ENCODE measurements at regions not wholly inside any gene's neighbourhood (a gene's known extent, or its start where the extent isn't known, plus 50 kb on each side); places are given as distances from the start of the nearest gene placed in this dataset.

GRCh38 chr11:128327274-128327673 is 260.1 kb downstream of the ETS1 start:
- 68 to 69% methylated on average over 4 of the region's 4 CpGs for WGBS, 2 donors

DNA sequence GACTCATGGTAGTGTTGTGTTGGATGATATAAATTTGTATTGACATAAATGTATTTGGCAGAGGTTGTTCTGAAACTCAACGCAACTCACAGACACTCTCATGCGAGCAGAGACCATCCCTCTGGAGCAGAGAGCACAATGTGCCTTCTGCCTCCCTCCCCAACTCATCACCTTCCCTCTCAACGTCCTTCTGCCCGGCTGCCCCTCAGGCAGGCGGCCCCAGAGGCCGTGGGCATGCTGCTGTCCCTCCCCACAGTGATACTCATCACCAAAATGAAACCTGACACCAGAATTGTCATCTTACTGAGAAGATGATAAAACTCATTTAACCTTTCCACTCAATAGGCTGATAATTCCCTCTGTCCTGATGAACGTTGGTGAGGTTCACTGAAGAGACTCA is 260.6 kb downstream of the ETS1 start:
- no peak for ATAC-seq
- 55 to 63% methylated on average over 7 of the region's 7 CpGs for WGBS, 2 donors
- H3K4me3 ChIP-seq, result no peak overlapping the region
- no peaks in the 10 kb centered on the region for H3K27me3 ChIP-seq
- DNase-seq, result no peak
- H3K9me3 ChIP-seq, result no peaks in the 10 kb centered on the region
- intact Hi-C loops (cut with DNase I), result no loop called here
- H3K36me3 ChIP-seq (replicated peaks in 1 of 2; ENCODE audit: insufficient read depth in 1 of 2, low read depth in 2 of 2), result no peaks in the 10 kb centered on the region
- no peak overlapping the region for H3K27ac ChIP-seq
- TF ChIP-seq POLR2A (IDR thresholded peaks at IDR 0.05), result no peak
- TF ChIP-seq CTCF (IDR thresholded peaks at IDR 0.05), result no peak
- no peaks in the 10 kb centered on the region for H3K4me1 ChIP-seq

More at GRCh38 chr11:128327274-128327673, 260.1 kb downstream of the ETS1 start:
- Histone ChIP-seq H3K9me3 (no peaks in the 10 kb centered on the region), H3K4me3 (no peak overlapping the region), H3K27ac (no peak overlapping the region), H3K36me3 (replicated peaks in 1 of 2; ENCODE audit: insufficient read depth in 1 of 2, low read depth in 2 of 2) (no peaks in the 10 kb centered on the region), H3K27me3 (no peaks in the 10 kb centered on the region), H3K4me1 (no peaks in the 10 kb centered on the region)
- DNase-seq (no peak), ATAC-seq (no peak)
- no peak for TF ChIP-seq POLR2A (IDR thresholded peaks at IDR 0.05)
- intact Hi-C loops (cut with DNase I), result no loop called here

DNA sequence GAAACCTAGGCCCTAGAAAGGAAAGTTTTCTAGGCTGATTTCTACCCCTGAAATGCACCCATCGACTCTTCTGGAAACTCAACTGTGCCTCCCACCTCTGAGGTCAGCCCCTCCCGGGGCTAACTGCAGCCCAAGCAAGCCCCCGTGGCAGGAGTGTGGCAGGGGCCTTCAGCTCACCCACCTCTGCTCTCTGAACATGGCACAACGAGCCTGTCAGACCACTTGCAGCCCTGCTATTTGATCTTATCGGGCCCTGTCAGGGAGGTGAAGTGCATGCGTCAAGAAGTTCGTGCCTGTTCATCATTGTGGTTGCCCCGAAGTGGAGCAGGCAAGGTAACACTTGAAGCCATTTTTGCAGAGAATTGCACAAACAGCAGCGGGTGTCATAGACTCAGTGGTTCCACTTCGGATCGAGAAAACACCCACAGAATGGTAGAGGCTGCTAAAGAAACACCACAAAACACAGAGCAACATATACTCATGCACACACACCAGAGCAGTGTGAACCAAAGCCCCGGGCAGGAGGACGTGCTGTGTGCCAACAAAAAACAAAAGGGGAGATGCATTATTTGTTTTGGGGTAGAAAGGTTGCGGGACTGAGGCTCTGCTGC is 262.7 kb downstream of the ETS1 start:
- DNase-seq (peak in 1 of 4 donors; percentile 36), ATAC-seq (no peak)
- WGBS, 2 donors, result 76 to 78% methylated on average over 14 of the region's 14 CpGs
- no peak overlapping the region for H3K27ac ChIP-seq
- peak in 1 of 3 donors; percentile 16 for TF ChIP-seq POLR2A (IDR thresholded peaks at IDR 0.05)
- TF ChIP-seq CTCF (IDR thresholded peaks at IDR 0.05), result no peak
- H3K4me1 ChIP-seq, result no peaks in the 10 kb centered on the region
- H3K36me3 ChIP-seq (replicated peaks in 1 of 2; ENCODE audit: insufficient read depth in 1 of 2, low read depth in 2 of 2), result no peaks in the 10 kb centered on the region
- no peaks in the 10 kb centered on the region for H3K27me3 ChIP-seq
- no peaks in the 10 kb centered on the region for H3K9me3 ChIP-seq
- intact Hi-C loops (cut with DNase I), result no loop called here
- H3K4me3 ChIP-seq, result no peak overlapping the region

DNA sequence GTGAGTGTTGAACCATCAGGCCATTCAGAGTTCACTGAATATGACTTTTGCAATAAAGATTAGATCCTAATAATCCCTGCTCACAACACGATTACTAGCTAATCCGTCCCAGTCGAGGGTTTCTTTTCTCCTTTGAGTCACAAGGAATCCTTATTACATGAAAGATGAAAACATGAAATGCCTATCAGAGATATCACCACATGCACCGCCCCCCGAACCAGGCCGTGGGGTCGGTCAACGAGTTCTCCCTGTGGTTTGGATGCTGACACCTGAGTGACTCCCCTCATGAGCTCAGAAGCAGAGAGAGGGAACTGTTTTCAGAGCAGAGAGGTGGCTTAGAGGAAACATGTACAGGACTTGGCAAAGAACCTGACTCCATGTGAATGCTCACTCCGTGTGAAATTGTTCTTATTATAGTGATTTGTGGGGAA is 263.3 kb downstream of the ETS1 start:
- Histone ChIP-seq H3K27me3 (no peaks in the 10 kb centered on the region), H3K4me1 (no peaks in the 10 kb centered on the region), H3K9me3 (no peaks in the 10 kb centered on the region), H3K4me3 (no peak overlapping the region), H3K36me3 (replicated peaks in 1 of 2; ENCODE audit: insufficient read depth in 1 of 2, low read depth in 2 of 2) (no peaks in the 10 kb centered on the region), H3K27ac (peak overlapping the region in 1 of 4 donors; percentile 4)
- DNase-seq (no peak), ATAC-seq (no peak)
- intact Hi-C loops (cut with DNase I), result no loop called here
- TF ChIP-seq CTCF (IDR thresholded peaks at IDR 0.05) (no peak), POLR2A (IDR thresholded peaks at IDR 0.05) (no peak)
- 79 to 80% methylated on average over 9 of the region's 9 CpGs for WGBS, 2 donors

DNA sequence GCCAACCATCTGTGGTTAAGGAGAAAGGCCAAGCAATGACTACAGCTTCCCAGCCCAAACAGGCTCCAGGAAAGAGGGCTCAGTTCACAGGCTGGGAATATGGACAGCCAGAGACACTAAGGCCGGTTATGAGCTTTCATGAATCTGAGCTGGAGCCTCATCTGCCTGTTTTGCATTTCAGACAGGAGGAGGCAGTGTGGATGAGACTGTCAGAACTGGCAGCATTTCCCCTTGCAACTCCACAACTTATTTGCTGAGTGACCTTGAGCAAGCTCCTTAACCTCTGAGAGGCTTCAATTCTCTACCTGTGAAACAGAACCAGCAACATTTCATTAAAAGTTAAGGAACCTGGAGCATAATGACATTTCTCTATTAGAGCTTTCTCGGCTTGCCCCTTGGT is 264.0 kb downstream of the ETS1 start:
- ATAC-seq, result no peak
- Histone ChIP-seq H3K27me3 (no peaks in the 10 kb centered on the region), H3K36me3 (replicated peaks in 1 of 2; ENCODE audit: insufficient read depth in 1 of 2, low read depth in 2 of 2) (no peaks in the 10 kb centered on the region), H3K4me1 (no peaks in the 10 kb centered on the region), H3K4me3 (no peak overlapping the region), H3K9me3 (no peaks in the 10 kb centered on the region), H3K27ac (no peak overlapping the region)
- DNase-seq, result no peak
- intact Hi-C loops (cut with DNase I), result no loop called here
- WGBS, 2 donors, result 56 to 69% methylated on average over 2 of the region's 2 CpGs
- TF ChIP-seq CTCF (IDR thresholded peaks at IDR 0.05) (peak in 3 of 7 experiments; percentile 8 to 13 (median 8)), POLR2A (IDR thresholded peaks at IDR 0.05) (no peak)

All from body of pancreas (tissue), 4 donors.